ENCODE measurements at regions not wholly inside any gene's neighbourhood (a gene's known extent, or its start where the extent isn't known, plus 50 kb on each side); places are given as distances from the start of the nearest gene placed in this dataset.

DNA sequence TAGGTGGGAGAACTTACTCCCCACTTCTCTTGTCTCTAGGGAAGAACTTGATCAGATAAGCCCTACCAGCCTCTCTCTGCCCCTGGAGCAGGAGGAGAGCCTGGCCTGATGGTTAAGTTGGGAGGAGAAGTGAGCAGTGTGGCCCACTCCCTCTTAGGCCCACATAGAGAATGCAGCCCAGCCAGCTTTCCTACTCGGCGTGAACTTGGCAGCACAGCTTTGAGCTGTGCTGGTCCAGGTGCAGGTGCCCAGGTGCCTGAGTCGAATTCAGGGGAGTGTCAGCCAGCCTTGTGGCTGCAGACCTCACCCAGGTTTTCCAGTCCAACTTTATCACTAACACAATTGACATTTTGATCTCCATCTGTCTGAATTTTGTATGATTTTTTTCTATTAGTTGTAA is 77.6 kb upstream of the PAQR3 start:
- TF ChIP-seq, protein P1, sequence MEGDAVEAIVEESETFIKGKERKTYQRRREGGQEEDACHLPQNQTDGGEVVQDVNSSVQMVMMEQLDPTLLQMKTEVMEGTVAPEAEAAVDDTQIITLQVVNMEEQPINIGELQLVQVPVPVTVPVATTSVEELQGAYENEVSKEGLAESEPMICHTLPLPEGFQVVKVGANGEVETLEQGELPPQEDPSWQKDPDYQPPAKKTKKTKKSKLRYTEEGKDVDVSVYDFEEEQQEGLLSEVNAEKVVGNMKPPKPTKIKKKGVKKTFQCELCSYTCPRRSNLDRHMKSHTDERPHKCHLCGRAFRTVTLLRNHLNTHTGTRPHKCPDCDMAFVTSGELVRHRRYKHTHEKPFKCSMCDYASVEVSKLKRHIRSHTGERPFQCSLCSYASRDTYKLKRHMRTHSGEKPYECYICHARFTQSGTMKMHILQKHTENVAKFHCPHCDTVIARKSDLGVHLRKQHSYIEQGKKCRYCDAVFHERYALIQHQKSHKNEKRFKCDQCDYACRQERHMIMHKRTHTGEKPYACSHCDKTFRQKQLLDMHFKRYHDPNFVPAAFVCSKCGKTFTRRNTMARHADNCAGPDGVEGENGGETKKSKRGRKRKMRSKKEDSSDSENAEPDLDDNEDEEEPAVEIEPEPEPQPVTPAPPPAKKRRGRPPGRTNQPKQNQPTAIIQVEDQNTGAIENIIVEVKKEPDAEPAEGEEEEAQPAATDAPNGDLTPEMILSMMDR (IDR thresholded peaks at IDR 0.05) = no peak
- TF ChIP-seq EZH2 (IDR thresholded peaks at IDR 0.05) = no peak
- no peak for TF ChIP-seq EZH2phosphoT487 (IDR thresholded peaks at IDR 0.05)

Measured in neural progenitor cell (in vitro differentiated cells).